ENCODE measurements at regions not wholly inside any gene's neighbourhood (a gene's known extent, or its start where the extent isn't known, plus 50 kb on each side); places are given as distances from the start of the nearest gene placed in this dataset.

DNA sequence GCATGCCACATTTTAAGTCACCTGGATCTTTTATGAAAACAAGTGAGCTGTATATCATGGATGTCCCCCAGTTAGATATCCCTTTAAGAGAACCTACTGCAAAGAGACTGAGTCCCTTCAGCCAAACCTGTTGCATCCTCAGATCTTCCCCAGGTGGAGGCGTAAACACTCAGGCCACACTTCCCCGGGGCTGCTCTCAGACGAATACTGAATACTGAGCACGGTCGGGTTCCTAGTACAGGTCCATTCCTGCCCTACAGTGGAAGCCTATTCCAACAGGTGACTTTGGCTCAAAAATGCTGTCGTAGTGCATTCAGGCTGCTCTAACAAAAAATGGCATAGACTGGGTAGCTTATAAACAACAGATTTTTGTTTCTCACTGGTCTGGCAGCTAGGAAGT is 320.2 kb upstream of the CLNK start:
- no peak for DNase-seq (ENCODE audit: low spot score)
- TF ChIP-seq, protein P1, sequence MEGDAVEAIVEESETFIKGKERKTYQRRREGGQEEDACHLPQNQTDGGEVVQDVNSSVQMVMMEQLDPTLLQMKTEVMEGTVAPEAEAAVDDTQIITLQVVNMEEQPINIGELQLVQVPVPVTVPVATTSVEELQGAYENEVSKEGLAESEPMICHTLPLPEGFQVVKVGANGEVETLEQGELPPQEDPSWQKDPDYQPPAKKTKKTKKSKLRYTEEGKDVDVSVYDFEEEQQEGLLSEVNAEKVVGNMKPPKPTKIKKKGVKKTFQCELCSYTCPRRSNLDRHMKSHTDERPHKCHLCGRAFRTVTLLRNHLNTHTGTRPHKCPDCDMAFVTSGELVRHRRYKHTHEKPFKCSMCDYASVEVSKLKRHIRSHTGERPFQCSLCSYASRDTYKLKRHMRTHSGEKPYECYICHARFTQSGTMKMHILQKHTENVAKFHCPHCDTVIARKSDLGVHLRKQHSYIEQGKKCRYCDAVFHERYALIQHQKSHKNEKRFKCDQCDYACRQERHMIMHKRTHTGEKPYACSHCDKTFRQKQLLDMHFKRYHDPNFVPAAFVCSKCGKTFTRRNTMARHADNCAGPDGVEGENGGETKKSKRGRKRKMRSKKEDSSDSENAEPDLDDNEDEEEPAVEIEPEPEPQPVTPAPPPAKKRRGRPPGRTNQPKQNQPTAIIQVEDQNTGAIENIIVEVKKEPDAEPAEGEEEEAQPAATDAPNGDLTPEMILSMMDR (IDR thresholded peaks at IDR 0.05; ENCODE audit: extremely low read depth, missing control alignments): no peak

DNA sequence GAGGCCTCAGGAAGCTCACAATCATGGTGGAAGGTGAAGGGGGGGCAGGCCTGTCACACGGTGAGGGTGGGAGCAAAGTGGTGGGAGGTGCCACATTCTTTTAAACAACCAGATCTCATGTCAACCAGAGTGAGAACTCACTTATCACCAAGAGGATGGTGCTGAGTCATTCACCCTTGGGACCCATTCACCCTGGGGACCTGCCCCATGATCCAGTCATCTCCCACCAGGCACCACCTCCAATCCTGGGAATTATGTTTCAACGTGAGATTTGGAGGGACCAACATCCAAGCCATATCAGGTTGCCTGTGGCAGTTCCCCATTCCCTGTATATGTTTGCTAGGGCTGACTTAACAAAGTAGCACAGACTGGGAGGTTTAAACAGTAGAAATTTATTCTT is 318.4 kb upstream of the CLNK start:
- DNase-seq (ENCODE audit: low spot score): no peak
- TF ChIP-seq, protein P1 (IDR thresholded peaks at IDR 0.05; ENCODE audit: extremely low read depth, missing control alignments): no peak

DNA sequence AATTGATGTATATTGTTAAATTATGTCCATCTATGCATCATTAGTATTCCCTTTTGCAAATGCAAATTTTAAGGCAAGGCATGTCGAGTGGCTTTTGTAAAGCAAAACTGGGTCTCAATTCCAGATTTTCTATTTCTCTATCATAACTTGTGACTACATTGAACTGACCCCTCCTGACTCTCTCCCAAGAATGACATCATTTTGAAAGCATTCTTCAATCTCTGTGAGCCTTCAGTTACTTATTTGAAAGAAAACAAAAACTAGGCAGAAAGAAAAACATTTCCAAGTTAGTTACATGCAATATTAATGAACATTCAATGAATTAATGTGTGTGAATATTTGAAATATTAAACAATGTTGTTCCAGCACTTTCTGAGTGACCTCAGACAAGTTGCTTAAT is 314.3 kb upstream of the CLNK start:
- TF ChIP-seq, protein P1 (IDR thresholded peaks at IDR 0.05; ENCODE audit: extremely low read depth, missing control alignments): no peak
- no peak for DNase-seq (ENCODE audit: low spot score)

DNA sequence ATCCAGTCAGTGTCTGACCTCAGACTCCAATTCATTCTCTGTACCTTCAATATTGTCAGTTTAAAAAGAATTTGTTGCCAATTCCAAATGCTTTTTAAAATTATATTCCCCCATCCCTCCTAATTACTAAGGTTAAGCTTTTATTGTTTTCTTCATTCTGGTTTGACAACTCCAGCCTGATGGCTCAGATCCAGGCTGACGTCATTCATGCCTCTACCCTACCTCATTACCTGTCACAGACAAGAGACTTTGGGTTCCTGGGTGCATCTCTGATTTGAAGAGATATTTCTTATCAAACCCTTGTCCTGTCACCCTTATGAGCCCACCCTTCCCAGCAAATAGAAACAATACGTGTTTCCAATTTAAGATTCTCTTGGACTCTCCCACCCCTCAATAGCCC is 300.2 kb upstream of the CLNK start:
- TF ChIP-seq, protein P1 (IDR thresholded peaks at IDR 0.05; ENCODE audit: extremely low read depth, missing control alignments): no peak
- no peak for DNase-seq (ENCODE audit: low spot score)

DNA sequence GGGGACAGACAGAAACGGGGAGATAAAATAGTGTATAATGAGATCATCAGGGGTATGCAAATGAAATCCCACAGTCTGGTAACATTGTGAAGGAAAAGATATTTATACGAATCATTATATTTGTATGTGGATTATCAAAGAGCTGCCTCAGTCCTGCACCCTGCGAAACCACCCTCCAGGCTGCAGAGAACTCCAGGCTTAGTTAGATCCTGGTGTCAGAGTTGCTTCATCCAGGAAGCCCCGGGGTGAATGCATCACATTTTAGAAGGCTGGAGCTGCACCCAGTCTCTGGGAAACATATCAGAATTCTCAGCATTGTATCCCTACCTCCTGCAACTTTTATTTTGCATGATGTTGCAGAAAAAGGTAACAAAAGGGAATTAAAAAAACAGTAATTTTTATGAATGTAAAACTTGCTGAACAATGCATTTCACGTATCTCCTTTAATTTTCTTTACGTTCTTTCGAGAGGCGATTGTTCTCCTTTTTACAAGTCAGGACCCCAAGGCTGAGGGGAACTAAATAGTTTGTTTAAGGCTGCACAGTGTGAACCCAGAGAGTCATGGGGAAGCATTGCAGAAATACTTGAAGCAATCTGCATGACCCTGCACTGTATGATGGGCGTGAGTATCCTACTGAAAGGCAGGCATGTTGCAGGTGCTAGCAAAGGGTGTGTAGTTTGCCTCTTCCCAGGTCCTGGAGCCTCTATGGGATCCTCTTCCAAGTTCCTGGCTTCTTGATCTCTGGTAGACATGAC is 299.5 kb upstream of the CLNK start:
- TF ChIP-seq, protein P1 (IDR thresholded peaks at IDR 0.05; ENCODE audit: extremely low read depth, missing control alignments): no peak
- no peak for DNase-seq (ENCODE audit: low spot score)

DNA sequence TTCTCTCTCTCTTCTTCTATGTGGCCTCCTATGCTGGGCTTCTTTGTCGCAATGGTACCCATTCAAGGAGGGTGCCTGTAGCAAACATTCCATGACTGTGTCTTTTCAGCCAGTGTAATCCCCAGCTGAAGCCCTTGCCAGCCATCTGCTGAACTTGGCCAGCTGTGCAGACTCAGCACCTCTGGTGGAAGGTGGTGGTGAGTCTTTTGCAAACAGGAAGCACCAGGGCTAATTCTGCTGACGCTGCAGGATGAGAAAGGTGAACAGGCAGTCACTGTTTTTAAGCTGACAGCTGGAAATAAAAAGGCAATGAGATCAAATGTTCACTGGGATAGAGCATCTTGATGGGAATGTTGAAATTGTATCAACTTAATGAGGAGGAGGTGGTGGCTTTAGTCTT is 298.7 kb upstream of the CLNK start:
- no peak for DNase-seq (ENCODE audit: low spot score)
- TF ChIP-seq, protein P1 (IDR thresholded peaks at IDR 0.05; ENCODE audit: extremely low read depth, missing control alignments): no peak

DNA sequence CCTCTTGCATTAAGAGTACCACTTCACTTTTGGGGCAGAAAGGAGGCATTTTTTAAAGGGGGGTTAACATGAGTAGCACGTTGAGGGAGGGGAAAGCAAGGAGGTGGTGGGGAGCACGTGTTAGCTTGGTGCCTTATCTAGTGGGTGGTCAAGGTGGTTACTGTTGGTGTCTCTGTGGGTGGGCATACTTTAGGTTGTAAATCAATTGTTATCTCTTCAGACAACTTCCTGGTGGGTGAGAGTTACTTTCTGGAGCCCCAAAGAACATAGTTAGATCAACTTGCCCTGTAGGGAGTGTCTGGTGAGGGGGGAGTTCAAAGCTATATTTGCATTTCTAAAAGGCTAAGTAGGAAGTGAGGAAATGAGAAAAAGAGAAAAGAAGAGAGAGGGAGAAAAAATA is 297.7 kb upstream of the CLNK start:
- no peak for DNase-seq (ENCODE audit: low spot score)
- TF ChIP-seq, protein P1 (IDR thresholded peaks at IDR 0.05; ENCODE audit: extremely low read depth, missing control alignments): no peak
